NCI-H2081 (cell line): ENCODE measurements at regions not wholly inside any gene's neighbourhood (a gene's known extent, or its start where the extent isn't known, plus 50 kb on each side); places are given as distances from the start of the nearest gene placed in this dataset.

Experiments used
- DNase-seq, 2 experiments: peaks; one replicate each; lab custom pipeline; 2025; lab: John Stamatoyannopoulos, UW

DNA sequence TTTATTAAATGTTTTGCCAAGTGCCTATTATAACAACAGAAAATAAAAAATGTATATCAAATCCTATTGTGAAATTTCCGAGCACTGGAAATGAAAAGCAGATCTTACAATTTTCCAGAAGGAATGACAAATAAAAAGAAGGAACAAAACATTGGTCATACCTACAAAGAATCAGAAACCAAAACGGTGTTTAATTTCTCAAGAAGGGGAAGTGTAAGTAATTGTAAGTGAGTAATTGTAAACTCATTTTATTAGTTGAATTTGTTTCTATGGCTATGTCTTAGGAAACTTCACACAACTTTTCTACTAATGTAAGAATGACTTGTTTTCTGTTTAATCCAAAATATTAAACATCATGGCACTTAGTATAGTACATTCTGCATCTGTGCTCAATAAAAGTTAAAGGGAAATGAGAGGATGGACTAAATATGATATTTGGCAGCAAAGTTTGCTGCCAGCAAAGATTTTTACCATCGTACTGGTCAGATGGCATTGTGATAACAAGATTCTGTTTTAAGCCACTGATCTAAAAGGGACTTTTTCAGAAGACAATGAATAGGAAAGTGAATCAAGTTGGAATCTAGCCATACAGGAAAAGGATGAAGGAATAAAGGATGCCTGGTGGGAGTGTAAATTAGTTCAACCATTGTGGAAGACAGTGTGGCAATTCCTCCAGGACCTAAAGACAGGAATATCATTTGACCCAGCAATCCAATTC, 232.4 kb downstream of the NFKBIZ start:
- peak in 1 of 2 experiments; percentile 9 for DNase-seq

DNA sequence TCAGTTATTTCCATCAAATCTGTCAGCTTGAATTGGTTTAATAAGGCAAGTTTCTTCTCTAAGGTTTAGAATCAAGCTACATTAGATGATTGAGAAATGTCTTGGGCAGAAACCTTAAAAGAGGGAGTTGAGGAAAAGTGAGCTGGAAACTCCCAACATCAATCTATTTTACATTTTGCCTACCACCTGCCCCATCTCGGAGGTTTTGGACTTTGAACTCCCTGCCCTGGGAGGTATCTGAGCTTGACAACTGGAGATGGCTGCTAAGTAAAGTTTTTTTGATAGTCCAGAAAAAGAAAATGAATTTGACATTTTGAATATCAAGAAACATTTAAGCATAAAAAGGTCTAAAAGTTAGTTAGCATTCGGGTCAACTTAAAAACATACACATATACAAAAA, 234.2 kb downstream of the NFKBIZ start:
- no peak for DNase-seq

- DNase-seq, result no peak
Measured at GRCh38 chr3:102084006-102084405, 234.7 kb downstream of the NFKBIZ start.

DNA sequence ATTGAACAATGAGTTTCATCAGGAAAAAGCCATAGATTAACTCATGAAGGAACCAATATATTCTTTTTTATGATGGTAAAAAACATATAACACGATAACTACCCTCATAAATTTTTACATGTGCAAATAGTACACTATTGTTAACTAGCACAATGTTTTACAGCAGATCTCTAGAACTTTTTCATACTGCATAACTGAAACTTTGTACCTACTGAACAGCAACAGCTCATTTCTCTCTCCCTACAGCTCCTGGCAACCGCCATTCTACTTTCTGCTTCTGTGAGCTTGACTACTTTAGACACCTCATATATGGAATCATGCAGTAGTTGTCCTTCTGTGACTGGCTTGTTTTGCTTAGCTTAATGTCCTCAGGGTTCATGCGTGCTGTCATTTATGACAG, 235.4 kb downstream of the NFKBIZ start:
- DNase-seq, result no peak

GRCh38 chr3:102085431-102086176, 236.3 kb downstream of the NFKBIZ start:
- no peak for DNase-seq

- no peak for DNase-seq
Measured at GRCh38 chr3:102087236-102087635, 237.9 kb downstream of the NFKBIZ start.

- DNase-seq, result no peak
Measured at GRCh38 chr3:102089239-102089638, 239.9 kb downstream of the NFKBIZ start.

DNA sequence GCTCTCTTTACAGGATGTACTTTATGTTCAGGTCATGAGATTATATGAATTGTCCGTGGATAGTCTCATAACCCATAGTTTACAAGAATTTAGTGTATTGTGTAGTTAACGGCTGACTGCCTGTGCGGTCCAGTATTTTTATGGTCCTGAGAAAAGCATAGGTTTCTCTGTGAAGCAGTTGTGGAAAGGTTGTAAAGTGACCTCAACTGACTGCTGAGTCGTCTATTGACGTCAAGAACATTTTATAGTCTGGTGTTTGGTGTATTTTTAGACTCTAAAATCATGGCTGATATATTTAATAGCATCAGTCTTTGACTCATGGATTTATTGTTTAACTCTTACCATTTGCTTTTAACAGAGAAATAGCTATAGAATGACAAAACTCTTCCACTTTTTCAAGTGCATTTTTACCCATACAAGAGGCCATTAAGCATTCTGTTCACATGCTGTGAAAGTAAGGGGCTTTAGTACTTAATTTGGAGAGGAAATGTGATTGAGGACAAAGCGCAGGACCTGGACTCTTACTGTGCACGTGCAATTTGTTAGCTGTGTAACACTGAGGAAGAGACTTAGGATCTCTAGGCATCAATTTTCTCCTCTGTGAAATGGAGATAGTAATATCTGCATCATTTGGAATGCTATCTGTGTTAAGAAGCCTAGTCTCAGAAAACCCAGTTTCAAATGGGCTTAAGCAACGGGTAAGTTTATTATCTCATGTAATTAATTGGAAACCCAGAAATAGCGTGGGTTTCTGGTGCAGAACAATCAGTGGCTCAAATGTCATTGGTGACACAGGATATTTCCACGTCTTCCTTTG, 240.8 kb downstream of the NFKBIZ start:
- DNase-seq, result peak in 1 of 2 experiments; percentile 10

DNA sequence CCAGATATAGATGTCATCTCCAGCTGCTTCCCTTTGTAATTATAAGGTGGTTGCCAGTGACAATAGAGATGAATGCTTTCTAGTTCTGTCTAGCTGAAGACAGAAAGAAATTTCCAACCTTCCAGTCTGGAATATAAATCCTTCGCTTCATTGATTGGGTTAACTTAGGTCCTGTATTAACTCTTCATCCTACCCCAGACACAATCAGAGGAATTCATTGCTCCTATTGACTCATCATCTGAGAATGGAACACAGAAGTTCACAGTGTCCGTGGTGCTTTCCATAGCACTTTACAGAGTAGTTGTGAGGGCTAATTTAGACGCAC, 241.4 kb downstream of the NFKBIZ start:
- DNase-seq, result no peak

- DNase-seq, result no peak
Measured at GRCh38 chr3:102091358-102091757, 242.0 kb downstream of the NFKBIZ start.

DNA sequence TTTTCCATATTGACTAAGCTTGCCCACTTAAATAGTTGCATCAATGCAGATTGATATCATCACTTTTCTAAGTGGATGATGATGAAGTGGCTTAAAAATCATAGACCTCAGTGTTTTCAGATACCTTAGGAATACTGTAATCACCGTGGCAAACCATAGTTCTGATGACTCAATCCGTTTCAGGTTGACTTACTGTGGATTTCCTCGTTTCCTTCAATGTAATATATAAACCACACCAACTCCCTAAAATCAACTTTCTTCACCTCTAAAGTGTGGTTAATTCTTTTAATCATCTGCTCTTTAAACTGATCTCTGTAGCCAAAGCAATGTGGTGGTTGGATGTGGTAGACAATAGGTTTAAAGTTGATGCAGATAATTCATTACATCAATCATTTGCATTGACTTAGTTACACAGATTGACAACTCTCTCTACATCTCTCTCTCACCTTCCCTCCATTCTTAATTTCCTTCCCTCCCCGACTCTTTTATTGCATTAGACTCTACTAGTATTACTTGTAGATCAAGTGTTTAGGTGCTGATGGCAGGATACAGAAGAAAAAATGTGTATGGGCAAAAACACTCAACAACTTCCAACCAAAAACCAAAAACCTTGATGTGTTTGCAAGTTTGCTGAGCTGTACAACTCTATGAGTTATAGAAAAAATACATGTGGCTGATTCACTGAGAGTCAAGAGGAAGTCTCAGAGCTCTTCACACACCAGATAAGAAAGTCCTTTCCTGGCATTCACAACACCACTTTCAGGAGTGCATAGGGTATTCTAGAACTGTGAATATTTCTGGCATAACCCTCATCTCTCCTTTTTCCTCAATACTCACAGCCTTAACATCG, 243.5 kb downstream of the NFKBIZ start:
- no peak for DNase-seq

DNA sequence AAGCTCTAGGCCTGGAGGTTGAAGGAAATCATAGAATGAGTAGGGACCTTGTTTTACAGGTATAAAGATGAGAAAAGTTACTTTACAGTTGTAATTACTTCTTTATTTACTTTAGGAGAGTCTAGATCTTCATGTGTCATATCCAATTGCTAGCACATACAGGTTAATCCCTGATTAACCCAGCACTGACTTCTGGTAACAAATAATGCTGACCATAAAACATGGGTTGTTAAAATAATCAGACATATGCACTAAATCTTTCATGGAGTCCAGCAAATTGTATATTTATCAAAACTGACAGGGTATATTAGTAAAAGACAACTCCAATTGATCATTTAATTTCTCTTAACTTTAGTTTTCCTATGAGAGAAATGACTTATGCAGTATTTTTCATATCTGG, 245.2 kb downstream of the NFKBIZ start:
- no peak for DNase-seq

GRCh38 chr3:102095383-102095782, 246.1 kb downstream of the NFKBIZ start:
- DNase-seq, result no peak

DNA sequence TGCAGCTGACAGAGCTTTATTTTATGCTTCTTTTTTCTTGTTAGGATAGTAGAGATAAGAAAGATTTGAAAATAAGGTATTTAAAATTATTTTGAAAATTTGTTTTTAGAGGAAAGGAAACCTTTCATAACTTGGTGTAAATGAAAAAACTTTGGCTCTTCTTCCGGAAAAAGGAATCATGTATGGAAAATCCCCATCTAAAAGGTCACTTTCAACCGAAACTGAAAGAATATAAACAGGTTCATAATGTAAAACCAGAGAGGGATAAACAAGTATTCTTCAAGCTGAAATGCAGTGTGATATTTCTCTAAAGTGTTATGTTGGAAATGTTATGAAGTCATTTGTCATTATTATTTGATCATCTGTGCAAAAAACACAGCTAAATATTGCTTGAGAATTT, 246.8 kb downstream of the NFKBIZ start:
- no peak for DNase-seq

DNA sequence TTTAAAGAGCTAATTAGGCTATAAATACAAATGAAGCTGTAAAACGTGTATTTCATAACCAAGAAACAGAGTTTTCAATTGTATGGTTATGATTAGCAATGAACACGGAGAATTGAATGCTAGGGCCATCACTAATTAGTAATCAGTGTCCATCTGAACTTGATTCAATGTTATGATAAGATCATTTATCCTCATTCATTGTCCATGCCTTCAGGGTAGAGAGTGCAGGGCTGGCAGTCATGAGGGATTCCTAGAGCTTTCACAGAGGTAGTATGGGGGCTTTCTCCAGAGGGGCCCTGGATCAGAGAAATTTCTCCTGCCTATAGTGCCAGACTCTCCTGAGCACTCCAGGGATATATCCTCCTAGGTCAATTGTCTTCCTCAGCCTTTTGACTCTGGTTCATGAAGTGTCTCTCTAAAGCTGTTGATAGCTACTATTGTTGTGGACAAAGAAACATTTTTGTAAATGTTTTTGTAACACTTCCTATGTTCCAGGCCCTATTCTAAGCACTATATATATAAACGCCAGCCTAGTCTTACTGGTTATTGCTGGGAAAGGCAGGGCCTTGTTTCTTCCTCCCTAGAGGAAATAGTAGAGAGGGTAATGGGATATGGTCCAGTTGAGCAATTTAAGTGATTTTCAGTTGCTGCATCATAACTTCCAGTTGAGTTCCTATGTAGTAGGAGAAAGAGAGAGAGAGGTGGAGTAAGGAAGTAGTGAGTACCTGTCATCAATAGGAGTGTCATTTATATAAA, 249.0 kb downstream of the NFKBIZ start:
- no peak for DNase-seq

- no peak for DNase-seq
Measured at GRCh38 chr3:102099913-102100312, 250.6 kb downstream of the NFKBIZ start.

DNA sequence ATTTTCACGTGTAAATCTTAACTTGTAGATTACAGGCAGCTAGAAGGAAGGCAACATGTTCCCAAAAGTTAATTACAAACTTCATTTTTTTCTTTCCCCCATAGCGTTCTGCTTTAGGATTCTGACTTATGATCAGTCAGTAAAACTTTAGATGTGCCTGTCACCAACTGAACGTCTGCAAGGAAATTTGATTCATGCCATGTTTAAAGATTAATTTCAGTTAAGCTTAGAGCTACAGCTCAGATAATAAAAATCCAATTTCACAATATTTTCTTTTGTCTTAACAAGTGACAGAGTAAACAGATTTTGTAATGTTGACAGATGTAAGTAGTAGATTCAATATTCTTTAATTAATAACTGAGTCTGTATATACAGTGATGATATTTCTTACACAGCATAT, 253.1 kb downstream of the NFKBIZ start:
- no peak for DNase-seq

DNA sequence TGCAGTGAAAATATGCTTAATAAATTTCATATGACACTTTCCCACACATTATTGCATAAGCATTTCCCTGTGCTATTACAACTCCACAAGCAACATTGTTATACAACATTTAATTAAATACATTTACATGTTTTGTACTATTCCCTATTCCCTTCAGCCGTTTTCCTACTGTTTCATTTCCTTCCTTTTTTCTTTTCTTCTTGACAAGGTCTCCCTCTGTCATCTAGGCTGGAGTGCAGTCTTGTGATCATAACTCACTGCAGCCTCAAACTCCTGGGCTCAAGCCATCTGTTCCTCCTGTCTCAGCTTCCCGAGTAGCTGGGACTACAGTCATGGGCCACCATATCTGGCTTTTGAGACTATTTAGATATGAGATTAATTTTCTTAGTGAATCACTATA, 254.7 kb downstream of the NFKBIZ start:
- DNase-seq, result no peak

DNA sequence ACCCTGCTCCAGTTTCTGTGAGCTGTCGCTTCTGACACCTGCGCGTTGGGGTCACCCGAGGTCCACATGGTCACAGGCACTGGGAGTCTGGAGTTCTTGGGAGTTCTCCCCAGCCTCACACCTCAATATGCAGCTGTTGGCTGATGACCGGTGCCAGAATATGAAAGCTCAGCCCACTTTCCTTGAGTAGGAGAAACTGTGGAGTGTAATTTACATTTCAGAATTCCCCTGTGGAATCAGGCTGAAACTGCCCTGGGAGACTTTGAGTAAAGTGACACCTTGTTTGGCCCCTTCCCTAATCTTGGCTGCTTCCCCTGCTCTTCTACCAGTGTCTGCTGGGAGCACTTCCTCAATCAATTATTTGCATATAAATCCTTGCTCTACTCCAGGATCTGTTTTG, 255.9 kb downstream of the NFKBIZ start:
- no peak for DNase-seq

- no peak for DNase-seq
Measured at GRCh38 chr3:102106416-102107097, 257.2 kb downstream of the NFKBIZ start.
